ENCODE measurements at regions not wholly inside any gene's neighbourhood (a gene's known extent, or its start where the extent isn't known, plus 50 kb on each side); places are given as distances from the start of the nearest gene placed in this dataset.

DNA sequence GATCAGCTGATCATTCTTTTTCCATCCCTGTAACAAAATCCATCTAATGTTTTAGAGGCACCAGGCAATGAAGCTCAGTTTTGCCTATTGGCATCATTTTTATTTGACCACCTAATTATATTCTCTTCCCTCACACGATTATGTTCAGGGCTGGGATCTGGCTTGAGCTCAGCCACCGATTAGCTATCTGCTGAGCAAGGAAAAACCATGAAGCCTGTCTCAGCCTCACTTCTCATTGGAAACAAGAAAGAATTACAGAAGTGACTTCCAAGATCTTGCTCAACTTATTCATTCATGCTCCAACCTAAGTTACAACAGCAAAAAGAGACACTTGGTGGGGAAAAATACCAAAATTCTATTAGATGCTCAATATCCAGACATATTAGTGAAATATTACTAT lies 139.0 kb upstream of the SH3BP4 start:
- H3K9me3 ChIP-seq, result no peaks in the 10 kb centered on the region
- H3K27me3 ChIP-seq (replicated peaks; ENCODE audit: insufficient read depth), result peaks cover 2% of the 10 kb centered on the region
- no peak overlapping the region for H3K27ac ChIP-seq
- intact Hi-C loops (cut with DNase I), result no loop called here
- 20% methylated on average over 2 of the region's 2 CpGs for WGBS
- TF ChIP-seq POLR2A (IDR thresholded peaks at IDR 0.05) (no peak), POLR2AphosphoS5 (IDR thresholded peaks at IDR 0.05) (no peak), CTCF (IDR thresholded peaks at IDR 0.05) (no peak)
- no peak for DNase-seq (ENCODE audit: low spot score)
- no peaks in the 10 kb centered on the region for H3K36me3 ChIP-seq
- H3K4me3 ChIP-seq, result no peak overlapping the region
- H3K4me1 ChIP-seq (replicated peaks), result no peaks in the 10 kb centered on the region

GRCh38 chr2:234808907-234809306 lies 142.9 kb upstream of the SH3BP4 start:
- peaks cover 2% of the 10 kb centered on the region for H3K27me3 ChIP-seq (replicated peaks; ENCODE audit: insufficient read depth)
- no peak overlapping the region for H3K4me3 ChIP-seq
- H3K4me1 ChIP-seq (replicated peaks), result no peaks in the 10 kb centered on the region
- no peaks in the 10 kb centered on the region for H3K36me3 ChIP-seq
- no peak overlapping the region for H3K27ac ChIP-seq
- WGBS, result 92% methylated on average over 2 of the region's 2 CpGs
- DNase-seq (ENCODE audit: low spot score), result no peak
- intact Hi-C loops (cut with DNase I), result no loop called here
- no peaks in the 10 kb centered on the region for H3K9me3 ChIP-seq
- TF ChIP-seq CTCF (IDR thresholded peaks at IDR 0.05) (no peak), POLR2A (IDR thresholded peaks at IDR 0.05) (no peak), POLR2AphosphoS5 (IDR thresholded peaks at IDR 0.05) (no peak)

GRCh38 chr2:234806818-234807217 lies 145.0 kb upstream of the SH3BP4 start:
- Histone ChIP-seq H3K4me1 (replicated peaks) (no peaks in the 10 kb centered on the region), H3K4me3 (no peak overlapping the region), H3K36me3 (no peaks in the 10 kb centered on the region), H3K9me3 (no peaks in the 10 kb centered on the region), H3K27me3 (replicated peaks; ENCODE audit: insufficient read depth) (peaks cover 2% of the 10 kb centered on the region), H3K27ac (no peak overlapping the region)
- intact Hi-C loops (cut with DNase I), result no loop called here
- WGBS, result 92% methylated on average over 1 of the region's 1 CpG
- DNase-seq (ENCODE audit: low spot score), result no peak
- no peak for TF ChIP-seq POLR2AphosphoS5 (IDR thresholded peaks at IDR 0.05)
- TF ChIP-seq POLR2A (IDR thresholded peaks at IDR 0.05), result no peak
- TF ChIP-seq CTCF (IDR thresholded peaks at IDR 0.05), result no peak

DNA sequence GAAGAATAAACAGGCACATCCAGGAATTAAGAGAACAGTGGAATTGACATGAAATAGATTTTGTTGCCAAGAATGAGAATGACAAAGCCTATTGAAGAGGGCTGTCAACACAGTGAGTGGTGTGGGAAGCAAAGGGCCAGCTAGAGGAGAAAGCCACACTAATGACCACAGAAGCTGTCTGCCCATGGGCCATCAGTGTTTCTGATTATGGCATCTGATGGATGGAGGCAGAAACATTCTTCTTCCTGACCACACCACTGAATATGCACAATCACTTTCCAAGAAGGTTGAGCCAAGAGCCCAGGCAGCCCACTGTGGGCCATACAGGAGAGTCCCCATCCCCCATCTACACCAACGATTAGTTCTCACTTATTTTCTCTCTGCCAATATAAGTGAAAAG lies 146.0 kb upstream of the SH3BP4 start:
- no peaks in the 10 kb centered on the region for H3K4me1 ChIP-seq (replicated peaks)
- TF ChIP-seq POLR2A (IDR thresholded peaks at IDR 0.05), result no peak
- TF ChIP-seq POLR2AphosphoS5 (IDR thresholded peaks at IDR 0.05), result no peak
- intact Hi-C loops (cut with DNase I), result no loop called here
- H3K4me3 ChIP-seq, result no peak overlapping the region
- no peak for DNase-seq (ENCODE audit: low spot score)
- no peaks in the 10 kb centered on the region for H3K9me3 ChIP-seq
- no peak overlapping the region for H3K27ac ChIP-seq
- peaks cover 2% of the 10 kb centered on the region for H3K27me3 ChIP-seq (replicated peaks; ENCODE audit: insufficient read depth)
- H3K36me3 ChIP-seq, result no peaks in the 10 kb centered on the region
- WGBS, result 53% methylated on average over 1 of the region's 1 CpG

DNA sequence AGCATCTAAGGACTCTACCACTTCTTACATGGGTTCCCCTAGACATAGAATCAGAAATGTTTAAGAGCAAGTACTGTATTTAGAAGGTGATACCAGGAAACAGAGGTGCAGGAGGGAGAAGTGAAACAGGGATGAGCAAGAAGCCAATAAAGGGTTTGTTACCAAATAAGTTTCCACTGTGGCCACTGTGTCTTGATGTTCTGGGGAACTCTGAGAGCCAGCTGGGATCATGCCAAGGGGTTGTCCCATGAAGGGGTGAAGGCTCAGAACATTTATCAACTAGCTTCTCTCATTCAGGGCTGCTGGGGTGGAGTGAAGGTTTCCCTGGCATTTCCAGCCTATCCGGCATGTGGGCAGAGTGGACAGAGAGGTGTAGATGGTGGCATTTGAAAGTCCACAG lies 147.1 kb upstream of the SH3BP4 start:
- intact Hi-C loops (cut with DNase I), result no loop called here
- Histone ChIP-seq H3K27me3 (replicated peaks; ENCODE audit: insufficient read depth) (peaks cover 2% of the 10 kb centered on the region), H3K4me3 (no peak overlapping the region), H3K4me1 (replicated peaks) (no peaks in the 10 kb centered on the region), H3K9me3 (no peaks in the 10 kb centered on the region), H3K27ac (no peak overlapping the region), H3K36me3 (no peaks in the 10 kb centered on the region)
- TF ChIP-seq CTCF (IDR thresholded peaks at IDR 0.05) (no peak), POLR2A (IDR thresholded peaks at IDR 0.05) (no peak), POLR2AphosphoS5 (IDR thresholded peaks at IDR 0.05) (no peak)
- DNase-seq (ENCODE audit: low spot score), result no peak
- 0% methylated on average over 1 of the region's 1 CpG for WGBS
